OCI-LY1 (cell line): ENCODE measurements at regions not wholly inside any gene's neighbourhood (a gene's known extent, or its start where the extent isn't known, plus 50 kb on each side); places are given as distances from the start of the nearest gene placed in this dataset.

ENCODE experiments used
- H2AFZ ChIP-seq: fragments of 200-600 bp; sonication (generic), shearing (Covaris generic); 2 replicates; pipeline ENCODE4 v1.6.0; 2014; ENCODE audit warnings: antibody characterized with exemption, mild to moderate bottlenecking, low read length
- H3F3A ChIP-seq: fragments of 200-600 bp; sonication (generic), shearing (Covaris generic); 2 replicates; pipeline ENCODE4 v1.6.0; 2014; ENCODE audit warnings: mild to moderate bottlenecking, antibody characterized with exemption, low read length, moderate library complexity; ENCODE audit not compliant: insufficient read depth
- H3K27ac ChIP-seq: fragments of 200-600 bp; sonication (generic); 2 replicates; pipeline ENCODE4 v1.5.1; 2014; ENCODE audit warnings: low read length, mixed run types, mild to moderate bottlenecking, low read depth; ENCODE audit not compliant: poor library complexity, severe bottlenecking
- H3K27me3 ChIP-seq: fragments of 200-600 bp; sonication (generic); 2 replicates; pipeline ENCODE4 v1.6.0; 2014; ENCODE audit warnings: antibody characterized with exemption, mild to moderate bottlenecking, low read length, moderate library complexity; ENCODE audit not compliant: insufficient read depth
- H3K36me3 ChIP-seq: fragments of 200-600 bp; sonication (generic); 2 replicates; pipeline ENCODE4 v1.6.1; 2014; ENCODE audit warnings: mild to moderate bottlenecking, antibody characterized with exemption, low read length, moderate library complexity, mixed read lengths; ENCODE audit not compliant: insufficient read depth
- H3K4me1 ChIP-seq: fragments of 200-600 bp; sonication (generic); 2 replicates; pipeline ENCODE4 v1.5.1; 2014; ENCODE audit warnings: mild to moderate bottlenecking, low read length, moderate library complexity; ENCODE audit not compliant: insufficient read depth, severe bottlenecking
- H3K4me2 ChIP-seq: fragments of 200-600 bp; sonication (generic), shearing (Covaris generic); 2 replicates; pipeline ENCODE4 v1.6.1; 2014; ENCODE audit warnings: low read length
- H3K4me3 ChIP-seq: fragments of 200-600 bp; sonication (generic); 2 replicates; pipeline ENCODE4 v1.5.1; 2014; ENCODE audit warnings: low read length, low read depth, mild to moderate bottlenecking, mixed read lengths; ENCODE audit not compliant: poor library complexity, severe bottlenecking
- H3K79me2 ChIP-seq: fragments of 200-600 bp; shearing (Covaris generic); 2 replicates; pipeline ENCODE4 v1.6.1; 2016; ENCODE audit warnings: mixed run types, low read length, mixed read lengths; ENCODE audit not compliant: insufficient read depth
- H3K9ac ChIP-seq: fragments of 200-600 bp; sonication (generic), shearing (Covaris generic); 2 replicates; pipeline ENCODE4 v1.6.1; 2014; ENCODE audit warnings: mild to moderate bottlenecking, low read length, mixed read lengths
- H3K9me2 ChIP-seq: fragments of 200-600 bp; sonication (generic), shearing (Covaris generic); 2 replicates; pipeline ENCODE4 v1.6.1; 2014; ENCODE audit warnings: low read depth, mild to moderate bottlenecking, low read length, mixed read lengths
- H3K9me3 ChIP-seq: fragments of 200-600 bp; shearing (Covaris generic); 2 replicates; pipeline ENCODE4 v1.6.1; 2014; ENCODE audit warnings: low read length, mixed read lengths
- H4K20me1 ChIP-seq: fragments of 200-600 bp; sonication (generic), shearing (Covaris generic); 2 replicates; pipeline ENCODE4 v1.6.0; 2016; ENCODE audit warnings: mild to moderate bottlenecking, low read length; ENCODE audit not compliant: insufficient read depth
- EZH2 ChIP-seq: fragments of 200-600 bp; sonication (generic), shearing (Covaris generic); IDR thresholded peaks from 2 replicates; pipeline ENCODE4 v1.8.0; 2017; ENCODE audit warnings: borderline replicate concordance, mixed run types, mild to moderate bottlenecking, antibody characterized with exemption, low read length, moderate library complexity, mixed read lengths
- TF ChIP-seq, protein P1 (sequence below): fragments of 200-600 bp; sonication (generic), shearing (Covaris generic); IDR thresholded peaks from 2 replicates; pipeline ENCODE4 v1.5.1; 2017; ENCODE audit warnings: mild to moderate bottlenecking, antibody characterized with exemption, low read length, moderate library complexity, mixed read lengths

DNA sequence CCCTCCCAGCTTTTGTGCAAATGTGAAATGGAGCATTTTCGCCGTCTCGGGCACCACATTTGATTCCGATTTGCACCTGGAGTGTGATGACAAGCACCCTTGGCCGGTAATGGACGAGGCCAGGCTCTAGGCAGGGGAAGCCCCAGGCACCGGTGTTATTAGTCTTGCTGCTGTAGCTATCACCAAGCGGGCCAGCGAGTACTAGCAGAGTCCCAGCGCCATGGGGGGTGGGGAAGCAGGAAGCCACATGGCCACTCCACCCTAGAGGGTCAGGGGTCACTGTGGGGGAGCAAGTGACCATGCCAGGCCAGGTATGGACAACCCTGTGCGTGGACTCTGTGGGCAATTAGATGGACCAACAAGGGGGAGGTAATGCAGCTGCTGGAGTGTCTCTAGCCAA, 88.8 kb downstream of the CPZ start:
- Histone ChIP-seq H3K79me2 (no peaks in the 10 kb centered on the region), H4K20me1 (no peaks in the 10 kb centered on the region), H3K27ac (no peak overlapping the region), H3K36me3 (no peaks in the 10 kb centered on the region), H3K4me2 (no peak overlapping the region), H3K9me3 (no peaks in the 10 kb centered on the region), H2AFZ (no peak overlapping the region), H3K4me1 (no peaks in the 10 kb centered on the region), H3K9me2 (no peaks in the 10 kb centered on the region), H3K4me3 (no peak overlapping the region), H3K27me3 (no peaks in the 10 kb centered on the region), H3K9ac (no peak overlapping the region), H3F3A (no peaks in the 10 kb centered on the region)
- TF ChIP-seq EZH2 = no peak
- TF ChIP-seq, protein P1, sequence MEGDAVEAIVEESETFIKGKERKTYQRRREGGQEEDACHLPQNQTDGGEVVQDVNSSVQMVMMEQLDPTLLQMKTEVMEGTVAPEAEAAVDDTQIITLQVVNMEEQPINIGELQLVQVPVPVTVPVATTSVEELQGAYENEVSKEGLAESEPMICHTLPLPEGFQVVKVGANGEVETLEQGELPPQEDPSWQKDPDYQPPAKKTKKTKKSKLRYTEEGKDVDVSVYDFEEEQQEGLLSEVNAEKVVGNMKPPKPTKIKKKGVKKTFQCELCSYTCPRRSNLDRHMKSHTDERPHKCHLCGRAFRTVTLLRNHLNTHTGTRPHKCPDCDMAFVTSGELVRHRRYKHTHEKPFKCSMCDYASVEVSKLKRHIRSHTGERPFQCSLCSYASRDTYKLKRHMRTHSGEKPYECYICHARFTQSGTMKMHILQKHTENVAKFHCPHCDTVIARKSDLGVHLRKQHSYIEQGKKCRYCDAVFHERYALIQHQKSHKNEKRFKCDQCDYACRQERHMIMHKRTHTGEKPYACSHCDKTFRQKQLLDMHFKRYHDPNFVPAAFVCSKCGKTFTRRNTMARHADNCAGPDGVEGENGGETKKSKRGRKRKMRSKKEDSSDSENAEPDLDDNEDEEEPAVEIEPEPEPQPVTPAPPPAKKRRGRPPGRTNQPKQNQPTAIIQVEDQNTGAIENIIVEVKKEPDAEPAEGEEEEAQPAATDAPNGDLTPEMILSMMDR = no peak

DNA sequence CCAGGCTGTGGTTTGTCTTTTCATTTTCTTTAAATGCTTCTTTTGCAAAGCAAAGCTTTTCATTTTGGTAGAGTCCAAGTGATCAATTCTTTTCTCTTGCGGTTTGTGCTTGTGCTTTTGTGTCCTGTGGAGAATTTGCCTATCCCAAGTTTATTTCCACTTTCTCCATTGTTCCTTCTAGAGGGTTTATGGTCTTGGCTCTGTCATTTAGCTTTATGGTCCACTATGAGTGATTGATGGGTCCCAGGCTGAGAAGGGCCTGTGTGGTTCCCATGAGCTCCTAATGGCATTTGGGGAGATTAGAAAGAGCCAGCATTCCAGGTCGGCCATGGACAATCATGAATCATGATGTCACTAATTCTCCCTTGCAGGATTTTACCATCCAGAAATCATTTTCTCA, 86.5 kb downstream of the CPZ start:
- H3K4me3 ChIP-seq = no peak overlapping the region
- no peak overlapping the region for H3K27ac ChIP-seq
- no peaks in the 10 kb centered on the region for H3K27me3 ChIP-seq
- H3K9me3 ChIP-seq = no peaks in the 10 kb centered on the region
- no peak for TF ChIP-seq EZH2
- TF ChIP-seq, protein P1 = no peak
- no peak overlapping the region for H3K4me2 ChIP-seq
- H3F3A ChIP-seq = no peaks in the 10 kb centered on the region
- no peaks in the 10 kb centered on the region for H3K9me2 ChIP-seq
- no peaks in the 10 kb centered on the region for H3K4me1 ChIP-seq
- H3K9ac ChIP-seq = no peak overlapping the region
- H2AFZ ChIP-seq = no peak overlapping the region
- no peaks in the 10 kb centered on the region for H4K20me1 ChIP-seq
- no peaks in the 10 kb centered on the region for H3K79me2 ChIP-seq
- no peaks in the 10 kb centered on the region for H3K36me3 ChIP-seq

DNA sequence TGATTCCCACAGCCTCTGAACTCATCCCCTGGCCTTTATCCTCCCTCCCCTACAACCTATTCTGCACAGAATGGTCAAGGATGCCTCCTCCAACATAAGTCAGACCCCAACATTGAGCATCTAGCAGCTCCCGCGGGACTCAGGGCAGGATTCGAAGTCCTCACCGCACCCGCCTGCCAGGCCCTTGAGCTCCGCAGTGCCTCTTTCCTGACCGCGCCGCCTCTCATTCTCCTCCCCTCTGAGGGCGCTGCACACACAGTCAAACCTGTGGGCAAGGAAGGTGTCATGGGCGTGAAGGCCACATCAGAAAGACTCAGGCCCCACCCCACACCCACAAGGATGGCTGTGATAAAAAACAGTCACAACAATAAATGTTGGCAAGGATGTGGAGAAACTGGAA, 84.1 kb downstream of the CPZ start:
- H3K36me3 ChIP-seq = no peaks in the 10 kb centered on the region
- H3K4me3 ChIP-seq = no peak overlapping the region
- H3K27ac ChIP-seq = no peak overlapping the region
- H3K27me3 ChIP-seq = no peaks in the 10 kb centered on the region
- no peaks in the 10 kb centered on the region for H3K79me2 ChIP-seq
- no peak overlapping the region for H2AFZ ChIP-seq
- no peaks in the 10 kb centered on the region for H3K9me2 ChIP-seq
- no peaks in the 10 kb centered on the region for H3F3A ChIP-seq
- H3K4me2 ChIP-seq = no peak overlapping the region
- H3K4me1 ChIP-seq = no peaks in the 10 kb centered on the region
- no peak overlapping the region for H3K9ac ChIP-seq
- no peaks in the 10 kb centered on the region for H4K20me1 ChIP-seq
- TF ChIP-seq, protein P1 = no peak
- no peak for TF ChIP-seq EZH2
- H3K9me3 ChIP-seq = no peaks in the 10 kb centered on the region
